ENCODE measurements at regions not wholly inside any gene's neighbourhood (a gene's known extent, or its start where the extent isn't known, plus 50 kb on each side); places are given as distances from the start of the nearest gene placed in this dataset.

- TF ChIP-seq ZBTB11 (CRISPR knock-in tag; IDR thresholded peaks at IDR 0.05) (0 out of 6 replicates have a peak, but pooled peaks of 1 of the 3 experiments have one; percentile 31), PHB2 (IDR thresholded peaks at IDR 0.05; ENCODE audit: low read depth) (no peak), RBM22 (IDR thresholded peaks at IDR 0.05; ENCODE audit: low read depth, low read length, poor library complexity, severe bottlenecking) (no peak), CC2D1A (IDR thresholded peaks at IDR 0.05) (peak; percentile 44; the same call in 1 of the 2 replicates), ZNF384 (IDR thresholded peaks at IDR 0.05; ENCODE audit: low read depth, low read length) (no peak), TAF9B (IDR thresholded peaks at IDR 0.05; ENCODE audit: partially characterized antibody) (peak; percentile 20), TAL1 (IDR thresholded peaks at IDR 0.05) (no peak), ADNP (tag; IDR thresholded peaks at IDR 0.05) (peak; percentile 63; the same call in 1 of the 2 replicates), IRF1 (CRISPR knock-in tag; IDR thresholded peaks at IDR 0.05; ENCODE audit: borderline replicate concordance) (no peak), ZNF263 (CRISPR knock-in tag; IDR thresholded peaks at IDR 0.05; ENCODE audit: borderline replicate concordance) (peak; percentile 65; the same call in 1 of the 2 replicates), SIN3A (IDR thresholded peaks at IDR 0.05; ENCODE audit: borderline replicate concordance in 2 of 2, control insufficient read depth in 1 of 2, low read depth in 2 of 2, low read length in 2 of 2) (0 out of 4 replicates have a peak, but pooled peaks of 1 of the 2 experiments have one; percentile 17), ZNF217 (CRISPR knock-in tag; IDR thresholded peaks at IDR 0.05) (no peak), ZNF766 (CRISPR knock-in tag; conservative IDR thresholded peaks at IDR 0.05) (peak; percentile 66; the same call in 1 of the 2 replicates), SAFB (IDR thresholded peaks at IDR 0.05; ENCODE audit: borderline replicate concordance, low read depth, low read length) (no peak), SRSF7 (optimal IDR thresholded peaks at IDR 0.05; ENCODE audit: low read depth, low read length) (no peak), ZNF586 (CRISPR knock-in tag; conservative IDR thresholded peaks at IDR 0.05) (no peak), YY1 (IDR thresholded peaks at IDR 0.05; ENCODE audit: borderline replicate concordance in 1 of 3, control insufficient read depth in 1 of 3, extremely low read depth in 1 of 3, insufficient read depth in 3 of 3, insufficient read length in 1 of 3, insufficient replicate concordance in 2 of 3, low read depth in 1 of 3, low read length in 2 of 3) (peak in 1 of 3 experiments; percentile 81), GABPB2 (CRISPR knock-in tag; conservative IDR thresholded peaks at IDR 0.05) (no peak), LCOR (CRISPR knock-in tag; IDR thresholded peaks at IDR 0.05) (peak; percentile 37; the same call in 1 of the 2 replicates)
These were observed 226.9 kb upstream of the RREB1 start (continued) for GRCh38 chr6:6880745-6881437.

Data from K562 (cell line).